ENCODE measurements at regions not wholly inside any gene's neighbourhood (a gene's known extent, or its start where the extent isn't known, plus 50 kb on each side); places are given as distances from the start of the nearest gene placed in this dataset.

- H3K4me3 Mint-ChIP-seq: no peak overlapping the region
- no peak for DNase-seq (ENCODE audit: low spot score)
- Histone ChIP-seq H3K27me3 (no peaks in the 10 kb centered on the region), H3K9me3 (ENCODE audit: low read depth) (peaks cover 5% of the 10 kb centered on the region), H4K20me1 (ENCODE audit: low read depth) (no peaks in the 10 kb centered on the region), H3K9ac (no peak overlapping the region), H2AFZ (replicated peaks) (peak overlapping the region; percentile 17), H3K36me3 (no peaks in the 10 kb centered on the region), H3K4me2 (no peak overlapping the region), H3F3A (ENCODE audit: low read depth) (no peaks in the 10 kb centered on the region), H3K4me1 (peaks cover 9% of the 10 kb centered on the region), H3K27ac (no peak overlapping the region), H3K79me2 (ENCODE audit: low read depth) (no peaks in the 10 kb centered on the region), H3K4me3 (no peak overlapping the region)
- H3K9me3 Mint-ChIP-seq: no peaks in the 10 kb centered on the region
- H3K4me1 Mint-ChIP-seq: no peaks in the 10 kb centered on the region
- H3K36me3 Mint-ChIP-seq: no peaks in the 10 kb centered on the region
- peaks cover 2% of the 10 kb centered on the region for H3K27me3 Mint-ChIP-seq (ENCODE audit: insufficient read depth, low read depth)
- TF ChIP-seq EZH2 (IDR thresholded peaks at IDR 0.05) (no peak), EZH2phosphoT487 (IDR thresholded peaks at IDR 0.05) (no peak)
- TF ChIP-seq, protein P1, sequence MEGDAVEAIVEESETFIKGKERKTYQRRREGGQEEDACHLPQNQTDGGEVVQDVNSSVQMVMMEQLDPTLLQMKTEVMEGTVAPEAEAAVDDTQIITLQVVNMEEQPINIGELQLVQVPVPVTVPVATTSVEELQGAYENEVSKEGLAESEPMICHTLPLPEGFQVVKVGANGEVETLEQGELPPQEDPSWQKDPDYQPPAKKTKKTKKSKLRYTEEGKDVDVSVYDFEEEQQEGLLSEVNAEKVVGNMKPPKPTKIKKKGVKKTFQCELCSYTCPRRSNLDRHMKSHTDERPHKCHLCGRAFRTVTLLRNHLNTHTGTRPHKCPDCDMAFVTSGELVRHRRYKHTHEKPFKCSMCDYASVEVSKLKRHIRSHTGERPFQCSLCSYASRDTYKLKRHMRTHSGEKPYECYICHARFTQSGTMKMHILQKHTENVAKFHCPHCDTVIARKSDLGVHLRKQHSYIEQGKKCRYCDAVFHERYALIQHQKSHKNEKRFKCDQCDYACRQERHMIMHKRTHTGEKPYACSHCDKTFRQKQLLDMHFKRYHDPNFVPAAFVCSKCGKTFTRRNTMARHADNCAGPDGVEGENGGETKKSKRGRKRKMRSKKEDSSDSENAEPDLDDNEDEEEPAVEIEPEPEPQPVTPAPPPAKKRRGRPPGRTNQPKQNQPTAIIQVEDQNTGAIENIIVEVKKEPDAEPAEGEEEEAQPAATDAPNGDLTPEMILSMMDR (IDR thresholded peaks at IDR 0.05): no peak
- no peak overlapping the region for H3K27ac Mint-ChIP-seq
Measured at GRCh38 chr6:156058356-156058755, 602.7 kb upstream of the NOX3 start.

- Histone ChIP-seq H2AFZ (replicated peaks) (no peak overlapping the region), H3K9me3 (ENCODE audit: low read depth) (peaks cover 5% of the 10 kb centered on the region), H3K79me2 (ENCODE audit: low read depth) (no peaks in the 10 kb centered on the region), H4K20me1 (ENCODE audit: low read depth) (no peaks in the 10 kb centered on the region), H3K4me3 (no peak overlapping the region), H3K36me3 (no peaks in the 10 kb centered on the region), H3K4me1 (peaks cover 9% of the 10 kb centered on the region), H3K9ac (no peak overlapping the region), H3K4me2 (no peak overlapping the region), H3K27ac (no peak overlapping the region), H3K27me3 (no peaks in the 10 kb centered on the region), H3F3A (ENCODE audit: low read depth) (no peaks in the 10 kb centered on the region)
- no peaks in the 10 kb centered on the region for H3K4me1 Mint-ChIP-seq
- TF ChIP-seq EZH2 (IDR thresholded peaks at IDR 0.05): no peak
- no peak for TF ChIP-seq EZH2phosphoT487 (IDR thresholded peaks at IDR 0.05)
- TF ChIP-seq, protein P1 (IDR thresholded peaks at IDR 0.05): no peak
- no peak overlapping the region for H3K4me3 Mint-ChIP-seq
- no peak for DNase-seq (ENCODE audit: low spot score)
- H3K27me3 Mint-ChIP-seq (ENCODE audit: insufficient read depth, low read depth): peaks cover 2% of the 10 kb centered on the region
- no peaks in the 10 kb centered on the region for H3K9me3 Mint-ChIP-seq
- H3K36me3 Mint-ChIP-seq: no peaks in the 10 kb centered on the region
- no peak overlapping the region for H3K27ac Mint-ChIP-seq
Measured at GRCh38 chr6:156057869-156058268, 602.2 kb upstream of the NOX3 start.

DNA sequence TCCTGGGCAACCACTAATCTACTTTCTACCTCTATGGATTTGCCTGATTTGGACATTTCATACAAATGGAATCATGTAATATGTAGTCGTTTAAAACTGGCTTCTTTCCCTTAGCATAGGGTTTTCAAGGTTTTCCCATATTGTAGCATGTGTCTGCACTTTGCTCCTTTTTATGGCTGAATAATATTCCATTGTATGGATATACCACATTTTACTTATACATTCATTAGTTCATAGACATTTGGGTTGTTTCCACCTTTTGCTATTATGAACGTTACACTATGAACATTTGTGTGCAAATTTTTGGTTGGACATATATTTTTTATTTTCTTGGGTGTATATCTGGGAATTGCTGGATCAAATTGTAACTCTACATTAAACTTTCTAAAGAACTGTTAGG, 600.4 kb upstream of the NOX3 start:
- no peaks in the 10 kb centered on the region for H3K36me3 Mint-ChIP-seq
- Histone ChIP-seq H3K4me2 (no peak overlapping the region), H3K4me3 (no peak overlapping the region), H3K9ac (no peak overlapping the region), H3K27me3 (no peaks in the 10 kb centered on the region), H4K20me1 (ENCODE audit: low read depth) (no peaks in the 10 kb centered on the region), H3F3A (ENCODE audit: low read depth) (no peaks in the 10 kb centered on the region), H2AFZ (replicated peaks) (no peak overlapping the region), H3K79me2 (ENCODE audit: low read depth) (no peaks in the 10 kb centered on the region), H3K4me1 (peaks cover 9% of the 10 kb centered on the region), H3K36me3 (no peaks in the 10 kb centered on the region), H3K9me3 (ENCODE audit: low read depth) (peaks cover 5% of the 10 kb centered on the region), H3K27ac (no peak overlapping the region)
- no peaks in the 10 kb centered on the region for H3K9me3 Mint-ChIP-seq
- H3K4me1 Mint-ChIP-seq: no peaks in the 10 kb centered on the region
- H3K27ac Mint-ChIP-seq: no peak overlapping the region
- H3K27me3 Mint-ChIP-seq (ENCODE audit: insufficient read depth, low read depth): peaks cover 2% of the 10 kb centered on the region
- no peak for DNase-seq (ENCODE audit: low spot score)
- TF ChIP-seq EZH2 (IDR thresholded peaks at IDR 0.05): no peak
- TF ChIP-seq, protein P1 (IDR thresholded peaks at IDR 0.05): no peak
- H3K4me3 Mint-ChIP-seq: no peak overlapping the region

GRCh38 chr6:156053626-156054025, 598.0 kb upstream of the NOX3 start:
- peaks cover 3% of the 10 kb centered on the region for H3K4me1 ChIP-seq
- no peak overlapping the region for H3K4me3 ChIP-seq
- no peaks in the 10 kb centered on the region for H3K4me1 Mint-ChIP-seq
- no peaks in the 10 kb centered on the region for H3F3A ChIP-seq (ENCODE audit: low read depth)
- peaks cover 5% of the 10 kb centered on the region for H3K9me3 ChIP-seq (ENCODE audit: low read depth)
- TF ChIP-seq EZH2phosphoT487 (IDR thresholded peaks at IDR 0.05) (no peak), EZH2 (IDR thresholded peaks at IDR 0.05) (no peak)
- TF ChIP-seq, protein P1 (IDR thresholded peaks at IDR 0.05): no peak
- H3K9me3 Mint-ChIP-seq: no peaks in the 10 kb centered on the region
- no peaks in the 10 kb centered on the region for H3K36me3 Mint-ChIP-seq
- no peaks in the 10 kb centered on the region for H3K79me2 ChIP-seq (ENCODE audit: low read depth)
- H3K27me3 Mint-ChIP-seq (ENCODE audit: insufficient read depth, low read depth): peaks cover 7% of the 10 kb centered on the region
- H3K9ac ChIP-seq: no peak overlapping the region
- H2AFZ ChIP-seq (replicated peaks): no peak overlapping the region
- DNase-seq (ENCODE audit: low spot score): no peak
- no peak overlapping the region for H3K4me2 ChIP-seq
- no peaks in the 10 kb centered on the region for H4K20me1 ChIP-seq (ENCODE audit: low read depth)
- H3K4me3 Mint-ChIP-seq: no peak overlapping the region
- H3K27ac ChIP-seq: no peak overlapping the region
- H3K36me3 ChIP-seq: no peaks in the 10 kb centered on the region
- H3K27me3 ChIP-seq: no peaks in the 10 kb centered on the region
- H3K27ac Mint-ChIP-seq: no peak overlapping the region

Data from neural progenitor cell (in vitro differentiated cells).